Activated CD4-positive, alpha-beta T cell treated with anti-CD3 and anti-CD28 coated beads, Interleukin-2, amount 50 U/mL, for 16 hours (primary cell): ENCODE measurements at regions not wholly inside any gene's neighbourhood (a gene's known extent, or its start where the extent isn't known, plus 50 kb on each side); places are given as distances from the start of the nearest gene placed in this dataset.
"Not testable (repeated sequence)": the region's sequence is repeated elsewhere in the genome, so short reads cannot be mapped to it uniquely, and the experiment has no call there.

ENCODE experiments used
- DNase-seq: peaks from one replicate; pipeline ENCODE4 v3.0.0-alpha.2; 2020

GRCh38 chrX:71822314-71822713, 59.2 kb downstream of the CXorf49B start:
- DNase-seq = not testable (repeated sequence)

- DNase-seq = no peak
Observed at GRCh38 chrX:71823391-71824057, 60.4 kb downstream of the CXorf49B start.

GRCh38 chrX:71828086-71828485, 64.9 kb downstream of the CXorf49B start:
- no peak for DNase-seq

- DNase-seq = not testable (repeated sequence)
Observed at GRCh38 chrX:71838092-71838491, 72.6 kb upstream of the NHSL2 start.

- DNase-seq = no peak
Observed at GRCh38 chrX:71846429-71846828, 64.2 kb upstream of the NHSL2 start.

GRCh38 chrX:71852182-71852581, 58.5 kb upstream of the NHSL2 start:
- DNase-seq = no peak

- peak; percentile 30 for DNase-seq
Observed at GRCh38 chrX:71859637-71860036, 51.0 kb upstream of the NHSL2 start.
